IMR-90 (cell line): ENCODE measurements at regions not wholly inside any gene's neighbourhood (a gene's known extent, or its start where the extent isn't known, plus 50 kb on each side); places are given as distances from the start of the nearest gene placed in this dataset.

Source experiments
- ATAC-seq: fragments of 200-7000 bp; cut with Tn5 transposase; 2 replicates; pipeline ENCODE4 v1.9.1; 2020; ENCODE audit warnings: low read depth, mild to moderate bottlenecking, moderate library complexity
- BruUV-seq: library from RNA; stranded (reverse); fragments of 400-500 nt; replicated peaks from 2 replicates; lab custom pipeline; 2021; lab: Mats Ljungman, UMichigan
- CTCF ChIA-PET: fragments of 300-600 bp; formaldehyde crosslinking; extraction: SDS; loops from one replicate; lab custom pipeline; 2021; ENCODE audit warnings: antibody characterized with exemption; lab: Yijun Ruan, JAX
- POLR2A ChIA-PET: fragments of 300-600 bp; sonication (Branson Sonifier 250); formaldehyde crosslinking; loops from one replicate; lab custom pipeline; 2022; ENCODE audit warnings: antibody characterized with exemption; ENCODE audit not compliant: unreplicated experiment; lab: Charles Lee
- DNase-seq: peaks from one replicate; pipeline ENCODE4 v3.0.0; 2013
- H2AFZ ChIP-seq: replicated peaks from 2 replicates; pipeline ENCODE3; 2013; ENCODE audit warnings: low read length, mild to moderate bottlenecking; ENCODE audit not compliant: poor library complexity
- H2AK5ac ChIP-seq: 2 replicates; pipeline ENCODE4 v1.6.1; 2013; ENCODE audit warnings: low read depth, low read length, inconsistent platforms
- H2AK9ac ChIP-seq: replicated peaks from 2 replicates; pipeline ENCODE3; 2013; ENCODE audit warnings: mild to moderate bottlenecking, low read depth, low read length, moderate library complexity; ENCODE audit not compliant: poor library complexity
- H2BK120ac ChIP-seq: 2 replicates; pipeline ENCODE4 v1.6.1; 2013; ENCODE audit warnings: low read depth, low read length, inconsistent platforms
- H2BK15ac ChIP-seq: 3 replicates; pipeline ENCODE4 v1.6.1; 2013; ENCODE audit warnings: low read depth, low read length, inconsistent platforms
- H2BK20ac ChIP-seq: 2 replicates; pipeline ENCODE4 v1.6.1; 2013; ENCODE audit warnings: low read depth, mild to moderate bottlenecking, inconsistent platforms, low read length, moderate library complexity
- H2BK5ac ChIP-seq: 2 replicates; pipeline ENCODE4 v1.6.1; 2013; ENCODE audit warnings: mild to moderate bottlenecking, low read depth, low read length, inconsistent platforms; ENCODE audit not compliant: poor library complexity, severe bottlenecking
- H3K14ac ChIP-seq: replicated peaks from 2 replicates; pipeline ENCODE4 v1.6.1; 2013; ENCODE audit warnings: low read depth, low read length, inconsistent platforms
- H3K18ac ChIP-seq: 2 replicates; pipeline ENCODE4 v1.6.1; 2013; ENCODE audit warnings: low read depth, low read length, control low read depth
- H3K23ac ChIP-seq: 2 replicates; pipeline ENCODE4 v1.6.1; 2013; ENCODE audit warnings: low read depth, low read length, inconsistent platforms
- H3K27ac ChIP-seq: 2 replicates; pipeline ENCODE4 v1.5.1; 2013; ENCODE audit warnings: mild to moderate bottlenecking, control low read depth, low read length; ENCODE audit not compliant: insufficient read depth
- H3K27me3 ChIP-seq: 2 replicates; pipeline ENCODE4 v1.6.1; 2013; ENCODE audit warnings: low read length; ENCODE audit not compliant: control insufficient read depth, insufficient read depth
- H3K36me3 ChIP-seq: 2 replicates; pipeline ENCODE4 v1.6.1; 2013; ENCODE audit warnings: low read length, mixed read lengths; ENCODE audit not compliant: control insufficient read depth, insufficient read depth
- H3K4ac ChIP-seq: 2 replicates; pipeline ENCODE4 v1.6.1; 2013; ENCODE audit warnings: low read depth, low read length, inconsistent platforms
- H3K4me1 ChIP-seq: 2 replicates; pipeline ENCODE4 v1.6.1; 2013; ENCODE audit warnings: low read length, mixed read lengths; ENCODE audit not compliant: control insufficient read depth, insufficient read depth
- H3K4me2 ChIP-seq: 2 replicates; pipeline ENCODE4 v1.6.1; 2013; ENCODE audit warnings: low read depth, mild to moderate bottlenecking, control low read depth, low read length, moderate library complexity
- H3K4me3 ChIP-seq: 2 replicates; pipeline ENCODE4 v1.5.1; 2013; ENCODE audit warnings: low read depth, mild to moderate bottlenecking, control low read depth, low read length, moderate library complexity; ENCODE audit not compliant: insufficient read depth
- H3K56ac ChIP-seq: 2 replicates; pipeline ENCODE4 v1.6.1; 2013; ENCODE audit warnings: low read length, inconsistent platforms; ENCODE audit not compliant: insufficient read depth; ENCODE audit errors: extremely low read depth
- H3K79me1 ChIP-seq, 2 experiments: 2 replicates each; pipeline ENCODE4 v1.6.1; 2013; ENCODE audit warnings: low read length in 2 of 2, inconsistent platforms in 1 of 2, low read depth in 1 of 2
- H3K9ac ChIP-seq: 2 replicates; pipeline ENCODE4 v1.6.1; 2013; ENCODE audit warnings: low read depth, low read length, control low read depth
- H3K9me1 ChIP-seq: 2 replicates; pipeline ENCODE4 v1.6.1; 2013; ENCODE audit warnings: low read length, inconsistent platforms; ENCODE audit not compliant: insufficient read depth
- H3K9me3 ChIP-seq: 2 replicates; pipeline ENCODE4 v1.6.1; 2013; ENCODE audit warnings: low read length; ENCODE audit not compliant: control insufficient read depth, insufficient read depth
- H4K20me1 ChIP-seq: 2 replicates; pipeline ENCODE4 v1.6.1; 2013; ENCODE audit warnings: low read length, inconsistent platforms; ENCODE audit not compliant: insufficient read depth
- H4K5ac ChIP-seq: 2 replicates; pipeline ENCODE4 v1.6.1; 2013; ENCODE audit warnings: mild to moderate bottlenecking, low read depth, low read length, control low read depth
- H4K8ac ChIP-seq, 2 experiments: 2 replicates each; pipeline ENCODE4 v1.6.1; 2013; ENCODE audit warnings: low read depth in 2 of 2, low read length in 2 of 2, control low read depth in 1 of 2, inconsistent platforms in 1 of 2
- H4K91ac ChIP-seq: 2 replicates; pipeline ENCODE4 v1.6.1; 2013; ENCODE audit warnings: low read depth, low read length, inconsistent platforms; ENCODE audit not compliant: insufficient read depth
- BHLHE40 ChIP-seq: fragments of 150-350 bp; IDR thresholded peaks from 2 replicates; pipeline ENCODE4 v1.6.1; 2016; ENCODE audit warnings: mild to moderate bottlenecking, low read depth, low read length
- CEBPB ChIP-seq: IDR thresholded peaks from 2 replicates; pipeline ENCODE4 v1.6.1; 2012; ENCODE audit warnings: low read depth, low read length, improper control_type of control experiment
- CHD1 ChIP-seq: IDR thresholded peaks from 2 replicates; pipeline ENCODE4 v1.6.1; 2012; ENCODE audit warnings: low read depth, low read length, improper control_type of control experiment
- CTCF ChIP-seq: conservative IDR thresholded peaks from 2 replicates; pipeline ENCODE4 v1.5.1; 2012; ENCODE audit warnings: mild to moderate bottlenecking, low read depth, low read length, improper control_type of control experiment
- ELK1 ChIP-seq: fragments of 150-350 bp; IDR thresholded peaks from 2 replicates; pipeline ENCODE4 v1.6.1; 2016; ENCODE audit warnings: low read depth, mild to moderate bottlenecking, low read length, moderate library complexity, borderline replicate concordance
- FOS ChIP-seq: fragments of 150-350 bp; IDR thresholded peaks from 2 replicates; pipeline ENCODE4 v1.6.1; 2016; ENCODE audit warnings: low read depth, low read length
- MAFK ChIP-seq: IDR thresholded peaks from 2 replicates; pipeline ENCODE4 v1.6.1; 2012; ENCODE audit warnings: low read depth, low read length, improper control_type of control experiment
- MAZ ChIP-seq: IDR thresholded peaks from 2 replicates; pipeline ENCODE4 v1.6.1; 2012; ENCODE audit warnings: low read depth, mild to moderate bottlenecking, low read length, improper control_type of control experiment, moderate library complexity, borderline replicate concordance
- MXI1 ChIP-seq: IDR thresholded peaks from 2 replicates; pipeline ENCODE4 v1.6.1; 2012; ENCODE audit warnings: low read depth, mild to moderate bottlenecking, low read length, moderate library complexity, borderline replicate concordance
- NFE2L2 ChIP-seq: fragments of 150-350 bp; IDR thresholded peaks from 2 replicates; pipeline ENCODE4 v1.6.1; 2016; ENCODE audit warnings: low read depth, mild to moderate bottlenecking, low read length
- POLR2A ChIP-seq: IDR thresholded peaks from 2 replicates; pipeline ENCODE4 v1.6.1; 2012; ENCODE audit warnings: mild to moderate bottlenecking, low read depth, low read length
- RCOR1 ChIP-seq: IDR thresholded peaks from 2 replicates; pipeline ENCODE4 v1.6.1; 2012; ENCODE audit warnings: mild to moderate bottlenecking, low read length, improper control_type of control experiment; ENCODE audit not compliant: insufficient replicate concordance
- RFX5 ChIP-seq: IDR thresholded peaks from 2 replicates; pipeline ENCODE4 v1.8.0; 2012; ENCODE audit warnings: low read depth, mild to moderate bottlenecking, low read length, moderate library complexity
- SMC3 ChIP-seq: fragments of 150-350 bp; IDR thresholded peaks from 2 replicates; pipeline ENCODE4 v1.6.1; 2016; ENCODE audit warnings: low read depth, mild to moderate bottlenecking, antibody characterized with exemption, low read length, moderate library complexity
- USF2 ChIP-seq: fragments of 150-350 bp; IDR thresholded peaks from 2 replicates; pipeline ENCODE4 v1.6.1; 2017; ENCODE audit warnings: mild to moderate bottlenecking, antibody characterized with exemption, low read length, low read depth
- WGBS, 2 experiments: methylation state at CpG; one replicate each; pipeline versions ENCODE4 v1.1.5 to v1.1.7; 2013; ENCODE audit warnings: missing lambda C conversion rate in 2 of 2; ENCODE audit not compliant: insufficient read length in 1 of 2; ENCODE audit errors: extremely low coverage in 2 of 2; 5-methylcytosine and 5-hydroxymethylcytosine counted together
- dilution Hi-C: fragments of 300-500 bp; cut with HindIII; formaldehyde crosslinking; loops from one replicate; pipeline ENCODE4 v1.14.3; 2018; ENCODE audit warnings: low sequenced_read_pairs; ENCODE audit not compliant: unreplicated experiment
- in situ Hi-C: fragments of 300-500 bp; cut with MboI; formaldehyde crosslinking; loops from 3 replicates; pipeline ENCODE4 v1.14.3; 2019; ENCODE audit warnings: low sequenced_read_pairs, inconsistent platforms, mixed read lengths
- intact Hi-C: fragments of 100-400 bp; cut with micrococcal nuclease; formaldehyde crosslinking; loops from 2 replicates; pipeline ENCODE4 v1.10.0; 2022

DNA sequence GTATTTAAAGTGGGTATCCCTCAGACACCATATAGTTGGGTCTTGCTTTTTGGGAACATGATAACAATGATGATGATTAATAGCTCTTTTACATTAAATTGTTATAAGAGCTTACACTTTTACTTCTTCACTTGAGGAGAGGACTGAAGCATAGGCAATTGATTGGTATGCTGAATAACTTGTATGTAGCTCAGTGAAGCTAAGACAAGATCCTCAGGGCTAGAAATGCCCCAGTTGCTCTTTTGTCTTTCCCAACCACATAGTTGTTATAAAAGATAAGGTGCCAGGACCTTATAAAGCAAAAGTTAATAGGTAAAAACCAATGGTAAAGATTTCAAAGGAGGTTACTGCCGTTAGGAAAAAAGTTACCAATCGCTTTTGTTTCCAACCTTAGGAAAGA lies 123.4 kb downstream of the KCNK1 start:
- in situ Hi-C loops (no loop called here), intact Hi-C loops (no loop called here), dilution Hi-C loops (no loop called here)
- no peaks in the 10 kb centered on the region for H3K9me1 ChIP-seq
- no peak overlapping the region for H3K56ac ChIP-seq
- no peak for ATAC-seq
- no peak overlapping the region for H3K4ac ChIP-seq
- no peak for TF ChIP-seq RFX5
- no peak for TF ChIP-seq ELK1
- TF ChIP-seq MXI1: no peak
- no peak for TF ChIP-seq SMC3
- no peak for TF ChIP-seq MAFK
- TF ChIP-seq FOS: no peak
- no peak for TF ChIP-seq POLR2A
- TF ChIP-seq USF2: no peak
- TF ChIP-seq CHD1: no peak
- TF ChIP-seq NFE2L2: no peak
- TF ChIP-seq BHLHE40: no peak
- no peak for TF ChIP-seq CTCF
- TF ChIP-seq CEBPB: no peak
- no peak for TF ChIP-seq MAZ
- no peak for TF ChIP-seq RCOR1
- no peak overlapping the region for H2AFZ ChIP-seq
- no peak overlapping the region for H4K8ac ChIP-seq
- no peaks in the 10 kb centered on the region for H4K20me1 ChIP-seq
- H3K36me3 ChIP-seq: no peaks in the 10 kb centered on the region
- BruUV-seq: no TSS peak
- WGBS, 2 experiments: 100% methylated on average over 1 of the region's 2 CpGs; no CpG with 5 or more reads in 1 of the 2 experiments
- H2BK20ac ChIP-seq: no peak overlapping the region
- H3K23ac ChIP-seq: no peak overlapping the region
- H2BK15ac ChIP-seq: no peak overlapping the region
- H2AK5ac ChIP-seq: no peak overlapping the region
- no peaks in the 10 kb centered on the region for H3K79me1 ChIP-seq
- no peak overlapping the region for H3K27ac ChIP-seq
- DNase-seq: no peak
- no peaks in the 10 kb centered on the region for H3K27me3 ChIP-seq
- no peak overlapping the region for H4K5ac ChIP-seq
- H3K4me2 ChIP-seq: no peak overlapping the region
- no peak overlapping the region for H3K4me3 ChIP-seq
- no peak overlapping the region for H3K9ac ChIP-seq
- H4K91ac ChIP-seq: no peak overlapping the region
- ChIA-PET CTCF (no interaction called here), POLR2A (no interaction called here)
- H2BK120ac ChIP-seq: no peak overlapping the region
- no peak overlapping the region for H3K18ac ChIP-seq
- H2BK5ac ChIP-seq: no peak overlapping the region
- H3K14ac ChIP-seq: no peak overlapping the region
- H3K9me3 ChIP-seq: peaks cover 15% of the 10 kb centered on the region
- H3K4me1 ChIP-seq: no peaks in the 10 kb centered on the region
- no peak overlapping the region for H2AK9ac ChIP-seq
